ENCODE measurements at regions not wholly inside any gene's neighbourhood (a gene's known extent, or its start where the extent isn't known, plus 50 kb on each side); places are given as distances from the start of the nearest gene placed in this dataset.

GRCh38 chr2:128809880-128810279, 491.2 kb upstream of the HS6ST1 start:
- H3K4me1 Mint-ChIP-seq, result no peaks in the 10 kb centered on the region
- H3K9me3 Mint-ChIP-seq, result peaks cover 0 to 8% (median 0%) of the 10 kb centered on the region in 5 donors
- H3K27me3 Mint-ChIP-seq, result peaks cover 5 to 8% of the 10 kb centered on the region in 2 donors
- Histone ChIP-seq H3K4me3 (ENCODE audit: low read length) (no peak overlapping the region), H3K9me3 (ENCODE audit: low read length) (no peaks in the 10 kb centered on the region), H3K4me1 (ENCODE audit: insufficient read depth, low read length) (no peaks in the 10 kb centered on the region), H3K36me3 (ENCODE audit: insufficient read depth, low read length) (no peaks in the 10 kb centered on the region), H3K27ac (ENCODE audit: low read depth, low read length) (no peak overlapping the region), H3K27me3 (ENCODE audit: insufficient read depth, low read length, poor library complexity, severe bottlenecking) (no peaks in the 10 kb centered on the region)
- no peak overlapping the region for H3K4me3 Mint-ChIP-seq
- POLR2A ChIA-PET, result no interaction called here
- no peak for DNase-seq
- CTCF ChIA-PET, result no interaction called here
- H3K27ac Mint-ChIP-seq, result no peak overlapping the region
- H3K36me3 Mint-ChIP-seq, result no peaks in the 10 kb centered on the region

- H3K36me3 ChIP-seq (ENCODE audit: insufficient read depth, low read length), result no peaks in the 10 kb centered on the region
- H3K4me3 ChIP-seq (ENCODE audit: low read length), result no peak overlapping the region
- H3K4me1 ChIP-seq (ENCODE audit: insufficient read depth, low read length), result no peaks in the 10 kb centered on the region
- no peaks in the 10 kb centered on the region for H3K4me1 Mint-ChIP-seq
- no peak overlapping the region for H3K27ac Mint-ChIP-seq
- no peak overlapping the region for H3K4me3 Mint-ChIP-seq
- H3K36me3 Mint-ChIP-seq, result no peaks in the 10 kb centered on the region
- H3K27ac ChIP-seq (ENCODE audit: low read depth, low read length), result no peak overlapping the region
- peaks cover 0 to 8% (median 0%) of the 10 kb centered on the region in 5 donors for H3K9me3 Mint-ChIP-seq
- no peak for DNase-seq
- H3K27me3 ChIP-seq (ENCODE audit: insufficient read depth, low read length, poor library complexity, severe bottlenecking), result no peaks in the 10 kb centered on the region
- H3K9me3 ChIP-seq (ENCODE audit: low read length), result no peaks in the 10 kb centered on the region
- H3K27me3 Mint-ChIP-seq, result peaks cover 5 to 8% of the 10 kb centered on the region in 2 donors
- CTCF ChIA-PET, result no interaction called here
- POLR2A ChIA-PET, result no interaction called here
Observed at GRCh38 chr2:128812183-128812940, 493.7 kb upstream of the HS6ST1 start.

- no peak for DNase-seq
- H3K9me3 ChIP-seq (ENCODE audit: low read length), result no peaks in the 10 kb centered on the region
- H3K4me1 ChIP-seq (ENCODE audit: insufficient read depth, low read length), result no peaks in the 10 kb centered on the region
- Mint-ChIP-seq H3K36me3 (no peaks in the 10 kb centered on the region), H3K27me3 (peaks cover 5 to 8% of the 10 kb centered on the region in 2 donors), H3K9me3 (peaks cover 0 to 8% (median 0%) of the 10 kb centered on the region in 5 donors), H3K4me3 (no peak overlapping the region), H3K4me1 (no peaks in the 10 kb centered on the region), H3K27ac (no peak overlapping the region)
- H3K27me3 ChIP-seq (ENCODE audit: insufficient read depth, low read length, poor library complexity, severe bottlenecking), result no peaks in the 10 kb centered on the region
- ChIA-PET POLR2A (no interaction called here), CTCF (no interaction called here)
- no peaks in the 10 kb centered on the region for H3K36me3 ChIP-seq (ENCODE audit: insufficient read depth, low read length)
- H3K4me3 ChIP-seq (ENCODE audit: low read length), result no peak overlapping the region
- no peak overlapping the region for H3K27ac ChIP-seq (ENCODE audit: low read depth, low read length)
Observed at GRCh38 chr2:128813352-128814034, 494.8 kb upstream of the HS6ST1 start.

- H3K4me1 Mint-ChIP-seq, result no peaks in the 10 kb centered on the region
- H3K27ac ChIP-seq (ENCODE audit: low read depth, low read length), result no peak overlapping the region
- peaks cover 0 to 10% (median 0%) of the 10 kb centered on the region in 5 donors for H3K9me3 Mint-ChIP-seq
- POLR2A ChIA-PET, result no interaction called here
- no peak overlapping the region for H3K4me3 ChIP-seq (ENCODE audit: low read length)
- no peak for DNase-seq
- no peaks in the 10 kb centered on the region for H3K4me1 ChIP-seq (ENCODE audit: insufficient read depth, low read length)
- CTCF ChIA-PET, result no interaction called here
- no peaks in the 10 kb centered on the region for H3K9me3 ChIP-seq (ENCODE audit: low read length)
- H3K27me3 ChIP-seq (ENCODE audit: insufficient read depth, low read length, poor library complexity, severe bottlenecking), result no peaks in the 10 kb centered on the region
- peaks cover 5 to 8% of the 10 kb centered on the region in 2 donors for H3K27me3 Mint-ChIP-seq
- no peak overlapping the region for H3K4me3 Mint-ChIP-seq
- H3K27ac Mint-ChIP-seq, result no peak overlapping the region
- H3K36me3 Mint-ChIP-seq, result no peaks in the 10 kb centered on the region
- no peaks in the 10 kb centered on the region for H3K36me3 ChIP-seq (ENCODE audit: insufficient read depth, low read length)
Observed at GRCh38 chr2:128815248-128815647, 496.6 kb upstream of the HS6ST1 start.

GRCh38 chr2:128817171-128817570, 498.5 kb upstream of the HS6ST1 start:
- Histone ChIP-seq H3K4me3 (ENCODE audit: low read length) (no peak overlapping the region), H3K27me3 (ENCODE audit: insufficient read depth, low read length, poor library complexity, severe bottlenecking) (no peaks in the 10 kb centered on the region), H3K36me3 (ENCODE audit: insufficient read depth, low read length) (no peaks in the 10 kb centered on the region), H3K27ac (ENCODE audit: low read depth, low read length) (no peak overlapping the region), H3K9me3 (ENCODE audit: low read length) (no peaks in the 10 kb centered on the region), H3K4me1 (ENCODE audit: insufficient read depth, low read length) (no peaks in the 10 kb centered on the region)
- H3K27ac Mint-ChIP-seq, result no peak overlapping the region
- no peak for DNase-seq
- H3K9me3 Mint-ChIP-seq, result peaks cover 0 to 2% (median 0%) of the 10 kb centered on the region in 5 donors
- ChIA-PET CTCF (no interaction called here), POLR2A (no interaction called here)
- no peaks in the 10 kb centered on the region for H3K36me3 Mint-ChIP-seq
- no peak overlapping the region for H3K4me3 Mint-ChIP-seq
- H3K27me3 Mint-ChIP-seq, result peaks cover 5 to 8% of the 10 kb centered on the region in 2 donors
- no peaks in the 10 kb centered on the region for H3K4me1 Mint-ChIP-seq

- H3K36me3 Mint-ChIP-seq, result no peaks in the 10 kb centered on the region
- H3K4me1 Mint-ChIP-seq, result no peaks in the 10 kb centered on the region
- H3K4me1 ChIP-seq (ENCODE audit: insufficient read depth, low read length), result no peaks in the 10 kb centered on the region
- ChIA-PET POLR2A (no interaction called here), CTCF (no interaction called here)
- DNase-seq, result no peak
- peaks cover 3 to 5% of the 10 kb centered on the region in 2 donors for H3K27me3 Mint-ChIP-seq
- H3K4me3 ChIP-seq (ENCODE audit: low read length), result no peak overlapping the region
- no peaks in the 10 kb centered on the region for H3K36me3 ChIP-seq (ENCODE audit: insufficient read depth, low read length)
- H3K9me3 ChIP-seq (ENCODE audit: low read length), result no peaks in the 10 kb centered on the region
- H3K4me3 Mint-ChIP-seq, result no peak overlapping the region
- H3K27ac Mint-ChIP-seq, result no peak overlapping the region
- no peak overlapping the region for H3K27ac ChIP-seq (ENCODE audit: low read depth, low read length)
- H3K27me3 ChIP-seq (ENCODE audit: insufficient read depth, low read length, poor library complexity, severe bottlenecking), result no peaks in the 10 kb centered on the region
- peaks cover 0 to 2% (median 0%) of the 10 kb centered on the region in 5 donors for H3K9me3 Mint-ChIP-seq
Observed at GRCh38 chr2:128817813-128818212, 499.1 kb upstream of the HS6ST1 start.

GRCh38 chr2:128818248-128818647, 499.6 kb upstream of the HS6ST1 start:
- H3K27ac Mint-ChIP-seq, result no peak overlapping the region
- H3K36me3 Mint-ChIP-seq, result no peaks in the 10 kb centered on the region
- H3K27me3 Mint-ChIP-seq, result peaks cover 2 to 9% of the 10 kb centered on the region in 2 donors
- Histone ChIP-seq H3K4me1 (ENCODE audit: insufficient read depth, low read length) (no peaks in the 10 kb centered on the region), H3K9me3 (ENCODE audit: low read length) (no peaks in the 10 kb centered on the region), H3K27ac (ENCODE audit: low read depth, low read length) (no peak overlapping the region), H3K4me3 (ENCODE audit: low read length) (no peak overlapping the region), H3K27me3 (ENCODE audit: insufficient read depth, low read length, poor library complexity, severe bottlenecking) (no peaks in the 10 kb centered on the region), H3K36me3 (ENCODE audit: insufficient read depth, low read length) (no peaks in the 10 kb centered on the region)
- H3K4me3 Mint-ChIP-seq, result no peak overlapping the region
- H3K4me1 Mint-ChIP-seq, result no peaks in the 10 kb centered on the region
- CTCF ChIA-PET, result no interaction called here
- POLR2A ChIA-PET, result no interaction called here
- DNase-seq, result no peak
- H3K9me3 Mint-ChIP-seq, result peaks cover 0 to 2% (median 0%) of the 10 kb centered on the region in 5 donors

- CTCF ChIA-PET, result no interaction called here
Observed at GRCh38 chr2:128818704-128819491, 500.2 kb upstream of the HS6ST1 start.

More at GRCh38 chr2:128818704-128819491, 500.2 kb upstream of the HS6ST1 start:
- H3K27ac ChIP-seq (ENCODE audit: low read depth, low read length), result no peak overlapping the region
- H3K36me3 ChIP-seq (ENCODE audit: insufficient read depth, low read length), result no peaks in the 10 kb centered on the region
- DNase-seq, result no peak
- no peaks in the 10 kb centered on the region for H3K9me3 ChIP-seq (ENCODE audit: low read length)
- POLR2A ChIA-PET, result no interaction called here
- Mint-ChIP-seq H3K9me3 (peaks cover 0 to 2% (median 0%) of the 10 kb centered on the region in 5 donors), H3K27ac (peak overlapping the region in 1 of 8 donors; percentile 65), H3K4me3 (no peak overlapping the region), H3K4me1 (no peaks in the 10 kb centered on the region), H3K36me3 (no peaks in the 10 kb centered on the region), H3K27me3 (peaks cover 0 to 4% of the 10 kb centered on the region in 2 donors)
- H3K4me1 ChIP-seq (ENCODE audit: insufficient read depth, low read length), result no peaks in the 10 kb centered on the region
- no peak overlapping the region for H3K4me3 ChIP-seq (ENCODE audit: low read length)
- no peaks in the 10 kb centered on the region for H3K27me3 ChIP-seq (ENCODE audit: insufficient read depth, low read length, poor library complexity, severe bottlenecking)
